Spleen (tissue), 11 donors: ENCODE measurements at regions not wholly inside any gene's neighbourhood (a gene's known extent, or its start where the extent isn't known, plus 50 kb on each side); places are given as distances from the start of the nearest gene placed in this dataset.

Experiments
- DNase-seq: peaks from one replicate; pipeline ENCODE4 v3.0.0-alpha.2; 2020
- H3K27ac ChIP-seq, 8 donors: fragments of 200-600 bp; sonication (generic) in 7 of 8; 1 replicate in 4 of 8; 2 replicates in 4 of 8; pipeline versions ENCODE4 v1.5.0 to v1.8.0; 2016 to 2021; ENCODE audit warnings: inconsistent platforms in 4 of 8, mild to moderate bottlenecking in 4 of 8, moderate library complexity in 1 of 8
- H3K27me3 ChIP-seq, 7 donors: fragments of 200-600 bp; sonication (generic) in 6 of 7; replicated peaks in 1 of 7; 1 replicate in 4 of 7; 2 replicates in 3 of 7; pipeline versions ENCODE4 v1.5.0 to v1.8.0; 2016 to 2021; ENCODE audit warnings: inconsistent platforms in 3 of 7, mild to moderate bottlenecking in 1 of 7
- H3K36me3 ChIP-seq, 6 donors: fragments of 200-600 bp; sonication (generic) in 5 of 6; 1 replicate in 4 of 6; 2 replicates in 2 of 6; pipeline versions ENCODE4 v1.5.0 to v1.8.0; 2016 to 2021; ENCODE audit warnings: inconsistent platforms in 2 of 6
- H3K4me1 ChIP-seq, 6 donors: fragments of 200-600 bp; sonication (generic) in 5 of 6; 1 replicate in 3 of 6; 2 replicates in 3 of 6; pipeline versions ENCODE4 v1.5.0 to v1.8.0; 2016 to 2021; ENCODE audit warnings: inconsistent platforms in 3 of 6
- H3K4me3 ChIP-seq, 8 donors: fragments of 200-600 bp; sonication (generic) in 7 of 8; 1 replicate in 4 of 8; 2 replicates in 4 of 8; pipeline versions ENCODE4 v1.5.0 to v1.8.0; 2016 to 2021; ENCODE audit warnings: inconsistent platforms in 4 of 8, mild to moderate bottlenecking in 4 of 8, moderate library complexity in 2 of 8
- H3K9me3 ChIP-seq, 8 donors: fragments of 200-600 bp; sonication (generic) in 7 of 8; 1 replicate in 4 of 8; 2 replicates in 4 of 8; pipeline versions ENCODE4 v1.5.0 to v1.8.0; 2016 to 2021; ENCODE audit warnings: inconsistent platforms in 4 of 8
- POLR2A ChIP-seq, 3 donors: fragments of 450-650 bp; IDR thresholded peaks; one replicate each; pipeline ENCODE4 v1.5.1; 2017; ENCODE audit warnings: antibody characterized with exemption in 3 of 3, mild to moderate bottlenecking in 1 of 3
- POLR2AphosphoS5 ChIP-seq, 3 donors: sonication (generic); formaldehyde crosslinking; IDR thresholded peaks; one replicate each; pipeline ENCODE4 v1.5.1; 2017; ENCODE audit warnings: antibody characterized with exemption in 3 of 3
- WGBS, 5 donors: extraction: QIAGEN DNeasy Blood & Tissue Kit in 3 of 5; methylation state at CpG; one replicate each; pipeline versions ENCODE4 v1.1.5 to v1.1.7; 2013 to 2018; 5-methylcytosine and 5-hydroxymethylcytosine counted together
- intact Hi-C: fragments of 100-400 bp; cut with DNase I; formaldehyde crosslinking; loops from one replicate; pipeline ENCODE4 v1.15.0; 2023; ENCODE audit warnings: low total_unique reads
- TF ChIP-seq, protein P1 (sequence below), 11 experiments: fragments of 200-600 bp in 7 of 11; fragments of 450-650 bp in 4 of 11; sonication (generic) in 4 of 11; IDR thresholded peaks in 8 of 11; conservative IDR thresholded peaks in 3 of 11; 1 replicate in 7 of 11; 2 replicates in 4 of 11; pipeline versions ENCODE4 v1.4.0 to v1.8.0; 2016 to 2021; ENCODE audit warnings: antibody characterized with exemption in 11 of 11, inconsistent platforms in 4 of 11, mild to moderate bottlenecking in 1 of 11
- donor health status: healthy with polysubstance abuse.
- donor health status: DM: no; HTN: no; CAD: no; lungs with moderate emphysema.
- donor health status: DM: no; HTN: no; CAD: no.
- donor health status: Bipolar disorder and iron deficiency.
- donor health status: healthy.
- donor health status: DM: no; HTN: no; CAD: no.
- donor health status: DM: yes; HTN: yes; CAD: no.

DNA sequence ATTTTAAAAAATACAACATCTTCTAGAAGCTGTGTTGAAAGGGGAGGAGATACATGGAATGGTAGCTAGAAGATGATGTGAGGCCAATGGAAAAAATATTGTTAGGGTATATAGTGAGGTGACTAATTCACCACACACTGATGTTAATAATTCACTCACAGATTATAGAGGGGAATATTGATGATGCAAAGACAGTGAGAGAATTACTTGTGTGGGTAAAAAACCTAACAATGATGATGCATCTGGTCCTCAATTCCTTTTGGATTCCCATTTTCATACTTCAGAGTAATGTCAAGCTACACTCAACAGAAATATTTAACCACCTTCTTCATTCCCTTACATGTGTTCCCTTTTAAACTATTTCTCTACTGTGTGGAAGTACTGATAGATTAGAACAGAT is 169.5 kb upstream of the DPYD start:
- H3K9me3 ChIP-seq = no peaks in the 10 kb centered on the region
- TF ChIP-seq, protein P1, sequence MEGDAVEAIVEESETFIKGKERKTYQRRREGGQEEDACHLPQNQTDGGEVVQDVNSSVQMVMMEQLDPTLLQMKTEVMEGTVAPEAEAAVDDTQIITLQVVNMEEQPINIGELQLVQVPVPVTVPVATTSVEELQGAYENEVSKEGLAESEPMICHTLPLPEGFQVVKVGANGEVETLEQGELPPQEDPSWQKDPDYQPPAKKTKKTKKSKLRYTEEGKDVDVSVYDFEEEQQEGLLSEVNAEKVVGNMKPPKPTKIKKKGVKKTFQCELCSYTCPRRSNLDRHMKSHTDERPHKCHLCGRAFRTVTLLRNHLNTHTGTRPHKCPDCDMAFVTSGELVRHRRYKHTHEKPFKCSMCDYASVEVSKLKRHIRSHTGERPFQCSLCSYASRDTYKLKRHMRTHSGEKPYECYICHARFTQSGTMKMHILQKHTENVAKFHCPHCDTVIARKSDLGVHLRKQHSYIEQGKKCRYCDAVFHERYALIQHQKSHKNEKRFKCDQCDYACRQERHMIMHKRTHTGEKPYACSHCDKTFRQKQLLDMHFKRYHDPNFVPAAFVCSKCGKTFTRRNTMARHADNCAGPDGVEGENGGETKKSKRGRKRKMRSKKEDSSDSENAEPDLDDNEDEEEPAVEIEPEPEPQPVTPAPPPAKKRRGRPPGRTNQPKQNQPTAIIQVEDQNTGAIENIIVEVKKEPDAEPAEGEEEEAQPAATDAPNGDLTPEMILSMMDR (IDR thresholded peaks at IDR 0.05 in 8 of 11, conservative IDR thresholded peaks at IDR 0.05 in 3 of 11) = no peak
- no peak for TF ChIP-seq POLR2A (IDR thresholded peaks at IDR 0.05)
- TF ChIP-seq POLR2AphosphoS5 (IDR thresholded peaks at IDR 0.05) = no peak
- no peaks in the 10 kb centered on the region for H3K27me3 ChIP-seq
- H3K4me1 ChIP-seq = no peaks in the 10 kb centered on the region
- H3K4me3 ChIP-seq = no peak overlapping the region
- intact Hi-C loops = no loop called here
- no peak overlapping the region for H3K27ac ChIP-seq
- H3K36me3 ChIP-seq = no peaks in the 10 kb centered on the region
- DNase-seq = no peak

DNA sequence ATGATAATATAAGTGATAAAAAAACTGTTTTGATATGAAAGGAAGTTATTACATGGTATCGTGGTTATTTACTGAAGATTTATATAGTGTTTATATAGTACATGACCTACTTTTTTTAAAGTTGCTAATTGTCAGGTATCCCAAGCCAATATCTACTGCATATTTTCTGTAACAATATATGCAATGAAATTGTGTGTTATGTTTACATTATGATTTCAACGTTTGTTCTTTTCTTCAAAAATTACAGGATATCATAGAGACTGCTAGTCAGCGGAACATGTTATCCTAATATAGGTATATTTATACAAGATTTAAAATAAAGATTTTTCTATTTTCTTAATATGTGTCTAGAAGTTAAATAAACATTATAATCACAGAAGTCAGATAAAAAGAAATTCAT is 167.5 kb upstream of the DPYD start:
- 84 to 92% (median 90%) methylated on average over 3 of the region's 3 CpGs for WGBS, 5 donors

DNA sequence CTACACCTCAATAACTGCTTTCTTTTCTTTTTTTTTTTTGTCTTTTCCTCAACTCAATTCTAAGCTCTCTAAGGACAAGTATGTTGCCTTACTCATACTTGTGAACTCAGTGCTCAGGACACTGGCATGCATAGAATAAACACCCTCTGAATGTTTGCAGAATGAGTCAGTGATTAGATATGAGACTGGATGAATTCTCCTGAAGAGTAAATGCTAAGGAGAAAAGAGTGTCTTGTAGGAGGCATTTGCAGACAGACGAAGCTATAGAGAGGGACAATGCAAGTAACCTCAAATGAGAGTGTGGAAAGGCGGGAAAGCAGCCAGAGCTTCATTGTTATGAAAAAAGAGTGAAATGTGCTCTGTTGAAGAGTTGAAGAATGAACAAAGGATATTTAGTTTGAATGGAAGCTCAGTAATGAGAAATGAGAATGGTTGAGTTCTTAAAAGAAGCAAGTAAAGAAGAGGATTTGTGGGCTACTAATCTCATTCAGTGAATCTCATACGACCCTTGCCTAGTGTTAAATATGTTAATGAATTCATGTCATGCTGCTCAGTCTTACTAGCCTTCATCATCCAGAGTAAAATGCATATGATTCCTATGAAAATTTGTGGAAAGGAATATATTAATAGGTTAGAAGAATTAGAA is 166.1 kb upstream of the DPYD start:
- no peaks in the 10 kb centered on the region for H3K9me3 ChIP-seq
- no peaks in the 10 kb centered on the region for H3K27me3 ChIP-seq
- no peak overlapping the region for H3K27ac ChIP-seq
- H3K36me3 ChIP-seq = no peaks in the 10 kb centered on the region
- intact Hi-C loops = no loop called here
- H3K4me3 ChIP-seq = no peak overlapping the region
- WGBS, 5 donors = 66 to 81% (median 76%) methylated on average over 3 of the region's 3 CpGs
- no peak for DNase-seq
- TF ChIP-seq POLR2AphosphoS5 (IDR thresholded peaks at IDR 0.05) = no peak
- no peak for TF ChIP-seq POLR2A (IDR thresholded peaks at IDR 0.05)
- TF ChIP-seq, protein P1 (IDR thresholded peaks at IDR 0.05 in 8 of 11, conservative IDR thresholded peaks at IDR 0.05 in 3 of 11) = no peak
- no peaks in the 10 kb centered on the region for H3K4me1 ChIP-seq

More for the DNA sequence above, 167.5 kb upstream of the DPYD start:
- Histone ChIP-seq H3K27ac (no peak overlapping the region), H3K27me3 (no peaks in the 10 kb centered on the region), H3K4me1 (no peaks in the 10 kb centered on the region), H3K9me3 (no peaks in the 10 kb centered on the region), H3K4me3 (no peak overlapping the region), H3K36me3 (no peaks in the 10 kb centered on the region)
- DNase-seq = no peak
- TF ChIP-seq, protein P1 (IDR thresholded peaks at IDR 0.05 in 8 of 11, conservative IDR thresholded peaks at IDR 0.05 in 3 of 11) = no peak
- TF ChIP-seq POLR2A (IDR thresholded peaks at IDR 0.05) = no peak
- no peak for TF ChIP-seq POLR2AphosphoS5 (IDR thresholded peaks at IDR 0.05)
- intact Hi-C loops = no loop called here

DNA sequence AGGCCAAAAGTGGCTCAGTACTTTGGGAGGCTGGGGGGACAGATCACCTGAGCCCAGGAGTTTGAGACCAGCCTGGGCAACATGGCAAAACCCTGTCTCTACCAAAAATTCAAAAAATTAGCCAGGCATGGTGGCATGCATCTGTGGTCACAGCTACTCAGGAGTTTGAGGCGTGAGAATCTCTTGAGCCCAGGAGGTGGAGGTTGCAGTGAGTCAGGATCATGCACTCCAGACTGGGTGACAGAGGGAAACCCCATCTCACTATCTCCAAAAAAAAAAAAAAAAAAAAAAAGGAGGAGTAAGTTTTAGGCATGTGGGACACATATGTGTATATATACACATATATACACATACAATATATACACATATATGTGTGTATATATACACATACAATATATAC is 165.3 kb upstream of the DPYD start:
- H3K27ac ChIP-seq = no peak overlapping the region
- no peak overlapping the region for H3K4me3 ChIP-seq
- TF ChIP-seq, protein P1 (IDR thresholded peaks at IDR 0.05 in 8 of 11, conservative IDR thresholded peaks at IDR 0.05 in 3 of 11) = no peak
- TF ChIP-seq POLR2AphosphoS5 (IDR thresholded peaks at IDR 0.05) (no peak), POLR2A (IDR thresholded peaks at IDR 0.05) (no peak)
- H3K9me3 ChIP-seq = no peaks in the 10 kb centered on the region
- 77 to 100% (median 92%) methylated on average over 1 of the region's 1 CpG for WGBS, 5 donors
- H3K4me1 ChIP-seq = no peaks in the 10 kb centered on the region
- DNase-seq = no peak
- intact Hi-C loops = no loop called here
- no peaks in the 10 kb centered on the region for H3K27me3 ChIP-seq
- H3K36me3 ChIP-seq = no peaks in the 10 kb centered on the region
